ENCODE measurements at regions not wholly inside any gene's neighbourhood (a gene's known extent, or its start where the extent isn't known, plus 50 kb on each side); places are given as distances from the start of the nearest gene placed in this dataset.
A peak's percentile ranks its signal among the peaks of the same experiment; 100 is the strongest.

GRCh38 chr1:4932311-4933030 lies 278.1 kb downstream of the AJAP1 start:
- Histone ChIP-seq H3K4me3 (no peak overlapping the region), H3K27ac (no peak overlapping the region), H3K4me1 (replicated peaks in 1 of 2) (no peaks in the 10 kb centered on the region)
- 0 to 82% (median 56%) methylated on average over 2 to 15 of the region's 15 CpGs for WGBS, 10 experiments
- in situ Hi-C loops (cut with MboI; ENCODE audit: low pct_unique_long_range_greater_than_20kb in 2 of 9, low sequenced_read_pairs in 9 of 9, unreplicated experiment in 9 of 9), result no loop called here
- ATAC-seq (replicated peaks in 6 of 8), result no peak

- ATAC-seq (replicated peaks in 6 of 8), result peak in 2 of 8 experiments; percentile 32 to 51
- in situ Hi-C loops (cut with MboI; ENCODE audit: low pct_unique_long_range_greater_than_20kb in 2 of 9, low sequenced_read_pairs in 9 of 9, unreplicated experiment in 9 of 9), result no loop called here
- WGBS, 10 experiments, result 0 to 59% (median 30%) methylated on average over 1 to 4 of the region's 4 CpGs; no CpG with 5 or more reads in 4 of the 10 experiments
- Histone ChIP-seq H3K4me3 (no peak overlapping the region), H3K27ac (no peak overlapping the region), H3K4me1 (replicated peaks in 1 of 2) (no peaks in the 10 kb centered on the region)
Observed at GRCh38 chr1:4931486-4931885, 277.1 kb downstream of the AJAP1 start.

DNA sequence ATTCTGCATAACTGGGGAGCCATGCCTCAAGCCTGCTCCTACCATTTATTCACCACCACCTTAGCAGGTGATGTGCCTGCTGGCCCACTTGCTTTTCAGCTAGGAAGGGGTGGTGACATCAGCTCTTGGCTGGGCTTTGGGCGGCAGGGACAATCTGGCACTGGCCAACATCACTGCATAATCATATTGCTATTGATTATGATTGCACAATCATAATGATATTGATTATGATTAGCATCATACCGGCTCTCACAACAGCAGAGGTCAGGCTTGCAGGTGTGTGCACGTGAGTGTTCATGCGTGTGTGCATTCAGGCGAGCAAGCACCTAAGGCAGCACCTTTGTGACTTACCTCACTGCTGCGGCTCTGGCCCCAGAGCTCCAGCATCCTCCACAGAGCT lies 273.8 kb downstream of the AJAP1 start:
- ATAC-seq (replicated peaks in 6 of 8), result no peak
- H3K4me1 ChIP-seq (replicated peaks in 1 of 2), result no peaks in the 10 kb centered on the region
- WGBS, 10 experiments, result 0 to 84% (median 75%) methylated on average over 3 to 6 of the region's 6 CpGs; no CpG with 5 or more reads in 5 of the 10 experiments
- H3K4me3 ChIP-seq, result no peak overlapping the region
- no peak overlapping the region for H3K27ac ChIP-seq
- in situ Hi-C loops (cut with MboI; ENCODE audit: low pct_unique_long_range_greater_than_20kb in 2 of 9, low sequenced_read_pairs in 9 of 9, unreplicated experiment in 9 of 9), result no loop called here

DNA sequence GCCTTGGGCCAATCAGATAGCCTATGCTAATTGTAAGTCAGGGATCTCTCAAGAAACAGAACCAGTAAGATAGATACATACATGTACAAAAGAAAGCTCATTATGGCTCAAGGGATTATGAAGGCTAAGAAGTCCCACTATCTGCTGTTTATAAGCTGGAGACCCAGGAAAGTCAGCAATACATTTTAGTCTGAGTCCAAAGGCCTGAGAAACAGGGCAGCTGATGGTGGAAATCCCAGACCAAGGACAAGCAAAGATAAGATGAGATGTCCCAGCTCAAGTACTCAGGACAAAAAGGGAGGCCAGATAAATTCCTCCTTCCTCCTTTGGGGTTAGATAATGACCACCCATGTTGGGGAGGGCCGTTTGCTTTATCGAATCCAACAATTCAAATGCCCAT lies 269.9 kb downstream of the AJAP1 start:
- Histone ChIP-seq H3K4me3 (no peak overlapping the region), H3K27ac (no peak overlapping the region), H3K4me1 (replicated peaks in 1 of 2) (no peaks in the 10 kb centered on the region)
- in situ Hi-C loops (cut with MboI; ENCODE audit: low pct_unique_long_range_greater_than_20kb in 2 of 9, low sequenced_read_pairs in 9 of 9, unreplicated experiment in 9 of 9), result no loop called here
- ATAC-seq (replicated peaks in 6 of 8), result no peak
- WGBS, 10 experiments, result 0 to 80% (median 33%) methylated on average over 1 to 2 of the region's 2 CpGs; no CpG with 5 or more reads in 5 of the 10 experiments

DNA sequence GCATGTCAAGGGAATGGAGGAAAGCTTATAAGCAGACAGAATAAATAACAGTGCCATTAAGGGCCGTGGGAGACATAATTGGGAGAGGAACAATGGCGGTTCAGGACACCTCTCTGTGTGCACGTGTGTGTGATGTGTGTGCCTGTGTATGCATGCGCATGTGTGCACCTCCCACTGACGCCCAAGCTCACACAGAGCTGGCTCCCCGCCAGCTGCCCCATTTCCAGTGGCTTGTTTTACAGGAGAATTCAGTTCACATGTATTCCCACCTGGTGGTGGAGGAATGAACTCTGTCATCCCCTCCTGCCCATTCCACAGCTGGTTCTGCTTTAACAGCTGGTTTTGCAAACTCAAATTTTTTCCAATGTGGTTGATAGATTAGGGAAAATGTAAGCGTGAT lies 262.2 kb downstream of the AJAP1 start:
- no peaks in the 10 kb centered on the region for H3K4me1 ChIP-seq (replicated peaks in 1 of 2)
- H3K4me3 ChIP-seq, result no peak overlapping the region
- no peak overlapping the region for H3K27ac ChIP-seq
- in situ Hi-C loops (cut with MboI; ENCODE audit: low pct_unique_long_range_greater_than_20kb in 2 of 9, low sequenced_read_pairs in 9 of 9, unreplicated experiment in 9 of 9), result no loop called here
- WGBS, 10 experiments, result 0 to 55% (median 24%) methylated on average over 1 to 7 of the region's 7 CpGs; no CpG with 5 or more reads in 2 of the 10 experiments
- ATAC-seq (replicated peaks in 6 of 8), result no peak

- no peak for ATAC-seq (replicated peaks in 6 of 8)
- Histone ChIP-seq H3K4me1 (replicated peaks in 1 of 2) (no peaks in the 10 kb centered on the region), H3K27ac (no peak overlapping the region), H3K4me3 (no peak overlapping the region)
- WGBS, 10 experiments, result 0 to 83% (median 29%) methylated on average over 1 to 2 of the region's 2 CpGs
- in situ Hi-C loops (cut with MboI; ENCODE audit: low pct_unique_long_range_greater_than_20kb in 2 of 9, low sequenced_read_pairs in 9 of 9, unreplicated experiment in 9 of 9), result no loop called here
Observed at GRCh38 chr1:4915154-4915553, 260.7 kb downstream of the AJAP1 start.

- ATAC-seq (replicated peaks in 6 of 8), result no peak
- H3K4me1 ChIP-seq (replicated peaks in 1 of 2), result no peaks in the 10 kb centered on the region
- 0 to 82% (median 47%) methylated on average over 1 to 12 of the region's 13 CpGs; no CpG with 5 or more reads in 2 of the 10 experiments for WGBS, 10 experiments
Observed at GRCh38 chr1:4908486-4908885, 254.1 kb downstream of the AJAP1 start.

GRCh38 chr1:4894566-4894965 lies 240.2 kb downstream of the AJAP1 start:
- 0 to 37% (median 14%) methylated on average over 1 to 4 of the region's 4 CpGs; no CpG with 5 or more reads in 2 of the 10 experiments for WGBS, 10 experiments
- Histone ChIP-seq H3K27ac (no peak overlapping the region), H3K4me1 (replicated peaks in 1 of 2) (no peaks in the 10 kb centered on the region), H3K4me3 (no peak overlapping the region)
- ATAC-seq (replicated peaks in 6 of 8), result no peak
- in situ Hi-C loops (cut with MboI; ENCODE audit: low pct_unique_long_range_greater_than_20kb in 2 of 9, low sequenced_read_pairs in 9 of 9, unreplicated experiment in 9 of 9), result no loop called here

More at GRCh38 chr1:4908486-4908885, 254.1 kb downstream of the AJAP1 start:
- no peak overlapping the region for H3K27ac ChIP-seq
- in situ Hi-C loops (cut with MboI; ENCODE audit: low pct_unique_long_range_greater_than_20kb in 2 of 9, low sequenced_read_pairs in 9 of 9, unreplicated experiment in 9 of 9), result no loop called here
- H3K4me3 ChIP-seq, result no peak overlapping the region

- H3K27ac ChIP-seq, result no peak overlapping the region
- ATAC-seq (replicated peaks in 6 of 8), result peak in 3 of 8 experiments; percentile 33 to 77 (median 72)
- 14 to 51% (median 32%) methylated on average over 3 to 8 of the region's 8 CpGs; no CpG with 5 or more reads in 4 of the 10 experiments for WGBS, 10 experiments
- no peak overlapping the region for H3K4me3 ChIP-seq
- in situ Hi-C loops (cut with MboI; ENCODE audit: low pct_unique_long_range_greater_than_20kb in 2 of 9, low sequenced_read_pairs in 9 of 9, unreplicated experiment in 9 of 9), result no loop called here
- no peaks in the 10 kb centered on the region for H3K4me1 ChIP-seq (replicated peaks in 1 of 2)
Observed at GRCh38 chr1:4880626-4881025, 226.2 kb downstream of the AJAP1 start.

- no peaks in the 10 kb centered on the region for H3K4me1 ChIP-seq (replicated peaks in 1 of 2)
- in situ Hi-C loops (cut with MboI; ENCODE audit: low pct_unique_long_range_greater_than_20kb in 2 of 9, low sequenced_read_pairs in 9 of 9, unreplicated experiment in 9 of 9), result no loop called here
- 0 to 55% (median 25%) methylated on average over 1 to 3 of the region's 3 CpGs; no CpG with 5 or more reads in 3 of the 10 experiments for WGBS, 10 experiments
- no peak for ATAC-seq (replicated peaks in 6 of 8)
- no peak overlapping the region for H3K27ac ChIP-seq
- no peak overlapping the region for H3K4me3 ChIP-seq
Observed at GRCh38 chr1:4877426-4877825, 223.0 kb downstream of the AJAP1 start.

GRCh38 chr1:4871373-4871772 lies 217.0 kb downstream of the AJAP1 start:
- 0 to 100% (median 40%) methylated on average over 1 to 2 of the region's 3 CpGs; no CpG with 5 or more reads in 3 of the 10 experiments for WGBS, 10 experiments
- no peaks in the 10 kb centered on the region for H3K4me1 ChIP-seq (replicated peaks in 1 of 2)
- H3K27ac ChIP-seq, result no peak overlapping the region
- no peak for ATAC-seq (replicated peaks in 6 of 8)
- in situ Hi-C loops (cut with MboI; ENCODE audit: low pct_unique_long_range_greater_than_20kb in 2 of 9, low sequenced_read_pairs in 9 of 9, unreplicated experiment in 9 of 9), result no loop called here
- H3K4me3 ChIP-seq, result no peak overlapping the region

- WGBS, 10 experiments, result 10 to 59% (median 40%) methylated on average over 1 to 2 of the region's 2 CpGs; no CpG with 5 or more reads in 1 of the 10 experiments
- H3K4me3 ChIP-seq, result no peak overlapping the region
- H3K27ac ChIP-seq, result no peak overlapping the region
- in situ Hi-C loops (cut with MboI; ENCODE audit: low pct_unique_long_range_greater_than_20kb in 2 of 9, low sequenced_read_pairs in 9 of 9, unreplicated experiment in 9 of 9), result no loop called here
- no peaks in the 10 kb centered on the region for H3K4me1 ChIP-seq (replicated peaks in 1 of 2)
- no peak for ATAC-seq (replicated peaks in 6 of 8)
Observed at GRCh38 chr1:4868521-4868920, 214.1 kb downstream of the AJAP1 start.

DNA sequence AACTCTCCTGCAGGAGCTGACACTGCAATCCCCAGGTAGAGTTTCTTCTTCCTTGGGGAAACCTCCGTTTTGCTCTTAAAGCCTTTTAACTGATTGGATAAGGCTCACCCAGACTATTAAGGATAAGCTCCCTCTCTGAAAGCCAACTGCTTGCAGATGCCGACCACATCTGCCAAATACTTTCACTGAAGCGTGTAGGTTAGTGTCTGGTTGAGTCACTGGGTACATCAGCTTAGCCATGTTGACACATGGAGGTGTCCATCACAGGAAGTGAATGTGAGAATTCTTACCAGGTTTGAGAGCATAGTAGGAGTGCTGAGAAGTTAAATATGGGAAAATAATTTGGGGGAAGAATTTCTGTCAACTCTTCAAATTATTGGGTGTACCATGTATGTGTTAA lies 202.0 kb downstream of the AJAP1 start:
- 0 to 88% (median 29%) methylated on average over 1 to 3 of the region's 3 CpGs; no CpG with 5 or more reads in 1 of the 10 experiments for WGBS, 10 experiments
- H3K4me1 ChIP-seq (replicated peaks in 1 of 2), result no peaks in the 10 kb centered on the region
- ATAC-seq (replicated peaks in 6 of 8), result no peak
- in situ Hi-C loops (cut with MboI; ENCODE audit: low pct_unique_long_range_greater_than_20kb in 2 of 9, low sequenced_read_pairs in 9 of 9, unreplicated experiment in 9 of 9), result no loop called here
- no peak overlapping the region for H3K4me3 ChIP-seq
- H3K27ac ChIP-seq, result no peak overlapping the region

GRCh38 chr1:4854367-4854766 lies 200.0 kb downstream of the AJAP1 start:
- in situ Hi-C loops (cut with MboI; ENCODE audit: low pct_unique_long_range_greater_than_20kb in 2 of 9, low sequenced_read_pairs in 9 of 9, unreplicated experiment in 9 of 9), result no loop called here
- H3K4me1 ChIP-seq (replicated peaks in 1 of 2), result no peaks in the 10 kb centered on the region
- 0 to 85% (median 75%) methylated on average over 1 to 8 of the region's 8 CpGs; no CpG with 5 or more reads in 1 of the 10 experiments for WGBS, 10 experiments
- no peak overlapping the region for H3K4me3 ChIP-seq
- ATAC-seq (replicated peaks in 6 of 8), result no peak
- H3K27ac ChIP-seq, result no peak overlapping the region
